Epithelial cell of esophagus (primary cell): ENCODE measurements at regions not wholly inside any gene's neighbourhood (a gene's known extent, or its start where the extent isn't known, plus 50 kb on each side); places are given as distances from the start of the nearest gene placed in this dataset.
"Not testable (repeated sequence)": the region's sequence is repeated elsewhere in the genome, so short reads cannot be mapped to it uniquely, and the experiment has no call there.

Source experiments
- DNase-seq: peaks from one replicate; pipeline ENCODE4 v3.0.0; 2010; ENCODE audit warnings: low read depth
- H3K4me3 ChIP-seq: 2 replicates; pipeline ENCODE4 v1.5.1; 2011; ENCODE audit warnings: mild to moderate bottlenecking, low read length, control low read depth
- CTCF ChIP-seq: IDR thresholded peaks from 2 replicates; pipeline ENCODE4 v1.5.1; 2011; ENCODE audit warnings: low read depth, mild to moderate bottlenecking, low read length, control low read depth, inconsistent platforms; ENCODE audit not compliant: insufficient read depth; ENCODE audit errors: missing control alignments

- DNase-seq, H3K4me3 ChIP-seq: not testable (repeated sequence)
Observed at GRCh38 chr16:16674820-16675219, 295.9 kb downstream of the NPIPA7 start.

GRCh38 chr16:16721849-16722248, 342.9 kb downstream of the NPIPA7 start:
- not testable (repeated sequence) for H3K4me3 ChIP-seq, DNase-seq

- not testable (repeated sequence) for H3K4me3 ChIP-seq, DNase-seq
Observed at GRCh38 chr16:16722666-16723065, 343.7 kb downstream of the NPIPA7 start.

- DNase-seq, H3K4me3 ChIP-seq: not testable (repeated sequence)
Observed at GRCh38 chr16:16723819-16724519, 345.0 kb downstream of the NPIPA7 start.

GRCh38 chr16:16727048-16727447, 348.1 kb downstream of the NPIPA7 start:
- not testable (repeated sequence) for H3K4me3 ChIP-seq, DNase-seq

GRCh38 chr16:16742573-16742972, 363.6 kb downstream of the NPIPA7 start:
- not testable (repeated sequence) for H3K4me3 ChIP-seq

GRCh38 chr16:16754992-16755667, 376.2 kb downstream of the NPIPA7 start:
- not testable (repeated sequence) for DNase-seq, H3K4me3 ChIP-seq

More at GRCh38 chr16:16742573-16742972, 363.6 kb downstream of the NPIPA7 start:
- DNase-seq: not testable (repeated sequence)

- no peak for DNase-seq
- TF ChIP-seq CTCF: no peak
- no peak overlapping the region for H3K4me3 ChIP-seq
Observed at GRCh38 chr16:16763449-16763848, 384.5 kb downstream of the NPIPA7 start.

- not testable (repeated sequence) for H3K4me3 ChIP-seq, DNase-seq
Observed at GRCh38 chr16:16770717-16771116, 391.8 kb downstream of the NPIPA7 start.

GRCh38 chr16:16774389-16774788, 395.4 kb downstream of the NPIPA7 start:
- no peak overlapping the region for H3K4me3 ChIP-seq
- no peak for TF ChIP-seq CTCF
- DNase-seq: no peak

- no peak for TF ChIP-seq CTCF
- no peak overlapping the region for H3K4me3 ChIP-seq
- DNase-seq: no peak
Observed at GRCh38 chr16:16778332-16778731, 399.4 kb downstream of the NPIPA7 start.
